B cell (primary cell): ENCODE measurements at regions not wholly inside any gene's neighbourhood (a gene's known extent, or its start where the extent isn't known, plus 50 kb on each side); places are given as distances from the start of the nearest gene placed in this dataset.

Experiments used
- CTCF ChIP-seq: fragments of 200-600 bp; IDR thresholded peaks from one replicate; pipeline ENCODE4 v1.8.0; 2022; ENCODE audit warnings: antibody characterized with exemption, mild to moderate bottlenecking
- EZH2 ChIP-seq: IDR thresholded peaks from 2 replicates; pipeline ENCODE4 v1.6.1; 2012; ENCODE audit warnings: borderline replicate concordance, low read depth, mild to moderate bottlenecking, moderate library complexity, low read length; ENCODE audit not compliant: insufficient read depth, poor library complexity, severe bottlenecking

- no peak for TF ChIP-seq CTCF
- no peak for TF ChIP-seq EZH2
Measured at GRCh38 chr18:73617981-73618380, 529.7 kb downstream of the FBXO15 start.
